ENCODE measurements at regions not wholly inside any gene's neighbourhood (a gene's known extent, or its start where the extent isn't known, plus 50 kb on each side); places are given as distances from the start of the nearest gene placed in this dataset.
"Not testable (repeated sequence)": the region's sequence is repeated elsewhere in the genome, so short reads cannot be mapped to it uniquely, and the experiment has no call there.

- no peaks in the 10 kb centered on the region for H3K36me3 ChIP-seq
- no peaks in the 10 kb centered on the region for H3K9me3 ChIP-seq
- intact Hi-C loops (cut with DNase I; ENCODE audit: low total_unique reads) = no loop called here
- H3K4me1 ChIP-seq = peaks cover 0 to 10% (median 5%) of the 10 kb centered on the region in 4 donors
- H3K4me3 ChIP-seq = no peak overlapping the region
- no peaks in the 10 kb centered on the region for H3K27me3 ChIP-seq
- H3K27ac ChIP-seq = peak overlapping the region in 2 of 5 donors; percentile 9 to 52
- 62 to 76% (median 75%) methylated on average over 6 of the region's 6 CpGs for WGBS, 5 donors
- DNase-seq = peak; percentile 27 to 75
- no peak for TF ChIP-seq POLR2A (IDR thresholded peaks at IDR 0.05)
- peak in 1 of 3 donors; percentile 65 for TF ChIP-seq POLR2AphosphoS5 (IDR thresholded peaks at IDR 0.05)
- no peak for TF ChIP-seq EP300 (IDR thresholded peaks at IDR 0.05)
- no peak for TF ChIP-seq CTCF (IDR thresholded peaks at IDR 0.05)
These were observed 176.7 kb upstream of the HMHB1 start for GRCh38 chr5:143635146-143635752.

- no peak overlapping the region for H3K4me3 ChIP-seq
- peaks cover 0 to 10% (median 5%) of the 10 kb centered on the region in 4 donors for H3K4me1 ChIP-seq
- no peaks in the 10 kb centered on the region for H3K9me3 ChIP-seq
- no peaks in the 10 kb centered on the region for H3K36me3 ChIP-seq
- intact Hi-C loops (cut with DNase I; ENCODE audit: low total_unique reads) = no loop called here
- H3K27ac ChIP-seq = no peak overlapping the region
- DNase-seq = no peak
- TF ChIP-seq EP300 (IDR thresholded peaks at IDR 0.05) (no peak), CTCF (IDR thresholded peaks at IDR 0.05) (no peak), POLR2AphosphoS5 (IDR thresholded peaks at IDR 0.05) (no peak), POLR2A (IDR thresholded peaks at IDR 0.05) (no peak)
- H3K27me3 ChIP-seq = no peaks in the 10 kb centered on the region
These were observed 177.3 kb upstream of the HMHB1 start for GRCh38 chr5:143634689-143635088.

DNA sequence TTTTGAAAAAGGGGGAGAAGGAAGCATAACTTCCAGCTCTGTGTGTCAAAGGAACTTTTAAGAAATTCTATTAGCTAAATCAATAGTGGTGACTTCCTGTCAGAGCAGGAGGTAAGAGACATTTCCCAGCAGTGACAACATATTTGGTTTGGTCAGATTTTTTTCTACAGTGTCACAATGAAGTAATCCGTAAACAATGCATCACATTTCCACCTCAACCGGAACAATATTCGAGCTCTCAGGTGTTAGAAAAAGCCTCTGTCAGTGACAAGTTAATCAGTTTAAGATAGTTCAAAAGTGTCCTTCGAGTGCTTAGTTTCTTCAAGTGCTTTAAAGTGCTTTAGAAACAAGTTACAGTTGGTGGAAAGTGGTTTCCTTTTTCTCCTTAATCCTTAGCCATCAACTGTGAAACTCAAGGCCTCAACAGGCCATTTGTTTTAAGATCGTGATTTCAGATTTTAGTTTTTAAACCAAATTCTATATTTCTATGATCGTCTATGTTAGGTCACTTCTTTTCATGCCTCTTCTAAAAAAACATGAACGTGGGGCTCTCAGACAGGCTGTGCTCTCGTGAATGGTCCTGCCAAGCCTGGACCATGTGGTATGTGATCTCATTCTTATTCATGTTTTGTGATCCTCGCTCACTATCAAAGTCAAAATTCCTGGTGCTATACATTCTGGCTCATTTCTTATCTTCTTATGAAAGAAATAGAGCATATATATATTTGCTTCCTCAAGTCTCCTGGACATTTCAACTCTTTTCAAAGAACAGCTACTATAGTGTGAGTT is 181.9 kb upstream of the HMHB1 start:
- Histone ChIP-seq H3K36me3 (no peaks in the 10 kb centered on the region), H3K27me3 (no peaks in the 10 kb centered on the region), H3K4me3 (no peak overlapping the region), H3K4me1 (peaks cover 0 to 6% (median 0%) of the 10 kb centered on the region in 4 donors), H3K9me3 (no peaks in the 10 kb centered on the region), H3K27ac (no peak overlapping the region)
- intact Hi-C loops (cut with DNase I; ENCODE audit: low total_unique reads) = no loop called here
- no peak for TF ChIP-seq POLR2AphosphoS5 (IDR thresholded peaks at IDR 0.05)
- WGBS, 5 donors = 74 to 84% (median 80%) methylated on average over 9 of the region's 9 CpGs
- peak in 1 of 2 donors; percentile 24 for DNase-seq

DNA sequence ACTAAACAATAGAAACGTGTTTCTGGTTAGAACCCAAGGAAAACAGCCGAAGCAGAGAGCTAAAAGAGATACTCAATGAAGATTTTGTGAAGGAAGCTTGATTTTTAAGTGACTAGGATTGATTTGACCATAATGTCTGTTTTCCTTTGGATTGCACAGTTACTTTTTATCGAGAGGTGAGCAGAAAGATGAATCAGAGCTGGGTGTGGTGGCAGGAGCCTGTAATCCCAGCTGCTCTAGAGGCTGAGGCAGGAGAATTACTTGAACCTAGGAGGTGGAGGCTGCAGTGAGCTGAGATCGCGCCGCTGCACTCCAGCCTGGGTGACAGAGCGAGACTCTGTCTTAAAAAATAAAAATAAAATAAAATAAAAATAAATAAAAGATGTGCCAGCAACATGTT is 186.9 kb upstream of the HMHB1 start:
- H3K4me3 ChIP-seq; H3K4me1 ChIP-seq; H3K9me3 ChIP-seq; H3K27ac ChIP-seq; H3K36me3 ChIP-seq; intact Hi-C loops (cut with DNase I; ENCODE audit: low total_unique reads); DNase-seq; H3K27me3 ChIP-seq: not testable (repeated sequence)
- 72 to 83% (median 79%) methylated on average over 7 of the region's 7 CpGs for WGBS, 5 donors

- no peaks in the 10 kb centered on the region for H3K4me1 ChIP-seq
- no peaks in the 10 kb centered on the region for H3K36me3 ChIP-seq
- TF ChIP-seq POLR2AphosphoS5 (IDR thresholded peaks at IDR 0.05) = no peak
- no peak for TF ChIP-seq CTCF (IDR thresholded peaks at IDR 0.05)
- TF ChIP-seq POLR2A (IDR thresholded peaks at IDR 0.05) = no peak
- TF ChIP-seq EP300 (IDR thresholded peaks at IDR 0.05) = no peak
- no peaks in the 10 kb centered on the region for H3K9me3 ChIP-seq
- no peaks in the 10 kb centered on the region for H3K27me3 ChIP-seq
- intact Hi-C loops (cut with DNase I; ENCODE audit: low total_unique reads) = no loop called here
- DNase-seq = no peak
- H3K4me3 ChIP-seq = no peak overlapping the region
- WGBS, 5 donors = 62 to 75% (median 69%) methylated on average over 4 of the region's 4 CpGs
- no peak overlapping the region for H3K27ac ChIP-seq
These were observed 187.5 kb upstream of the HMHB1 start for GRCh38 chr5:143624465-143624864.
